HG03565 (cell line): ENCODE measurements at regions not wholly inside any gene's neighbourhood (a gene's known extent, or its start where the extent isn't known, plus 50 kb on each side); places are given as distances from the start of the nearest gene placed in this dataset.
A peak's percentile ranks its signal among the peaks of the same experiment; 100 is the strongest.
"Not testable (repeated sequence)": the region's sequence is repeated elsewhere in the genome, so short reads cannot be mapped to it uniquely, and the experiment has no call there.

ENCODE experiments used
- ATAC-seq: cut with Tn5 transposase; IDR thresholded peaks from one replicate; pipeline ENCODE4 v1.9.1; 2021; ENCODE audit warnings: mild to moderate bottlenecking, moderate library complexity; ENCODE audit not compliant: unreplicated experiment

DNA sequence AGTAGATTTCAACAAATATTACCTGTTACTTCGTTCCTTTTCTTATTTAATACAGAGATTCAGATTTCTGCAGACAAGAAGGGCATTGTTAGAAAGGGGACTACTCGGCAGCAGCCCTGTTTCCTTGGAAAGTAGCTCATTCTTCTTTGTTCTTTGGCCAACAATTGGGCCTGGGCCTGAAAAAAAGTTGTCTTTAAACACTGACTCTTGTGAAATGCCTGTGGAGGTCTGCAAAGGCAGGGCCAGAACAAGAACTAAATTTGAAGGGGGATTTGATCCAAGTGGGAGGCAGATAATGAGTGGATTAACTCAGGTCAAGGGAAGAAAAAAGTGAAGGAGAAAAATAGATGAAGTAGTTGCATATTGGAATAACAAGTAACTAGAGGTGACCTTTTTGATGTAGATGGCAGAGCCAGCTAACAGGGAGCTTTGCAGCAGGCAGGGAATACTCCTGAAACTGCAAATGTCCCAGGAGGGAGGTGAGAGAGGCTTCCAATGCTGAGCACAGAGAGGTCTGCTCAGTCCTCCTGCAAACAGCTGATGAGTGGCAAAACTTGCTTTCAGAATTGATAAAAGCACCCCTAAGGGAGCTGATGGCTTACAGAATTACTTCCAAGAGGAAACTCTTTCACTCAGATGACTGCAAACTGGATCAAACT is 393.2 kb upstream of the HS3ST1 start:
- no peak for ATAC-seq

- no peak for ATAC-seq
Measured at GRCh38 chr4:11817088-11817487, 388.4 kb upstream of the HS3ST1 start.

DNA sequence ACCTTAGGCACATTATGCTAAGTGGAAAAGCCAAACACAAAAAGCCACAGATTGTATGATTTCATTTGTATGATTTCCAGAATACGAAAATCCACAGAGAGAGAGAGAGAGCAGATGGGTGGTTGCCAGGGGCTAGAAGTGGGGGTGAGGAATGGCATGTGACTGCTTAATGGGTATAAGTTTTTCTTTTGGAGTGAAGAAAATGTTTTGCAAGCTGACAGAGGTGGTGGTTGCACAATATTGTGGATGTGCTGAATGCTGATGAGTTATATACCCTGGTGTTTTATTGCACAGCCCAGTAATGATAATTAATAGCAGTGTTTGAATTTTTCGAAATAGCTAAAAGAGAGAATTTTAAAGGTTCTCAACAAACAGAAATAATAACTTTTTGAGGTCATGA is 386.1 kb upstream of the HS3ST1 start:
- no peak for ATAC-seq

GRCh38 chr4:11813951-11814446 is 385.3 kb upstream of the HS3ST1 start:
- ATAC-seq = no peak

GRCh38 chr4:11811521-11811920 is 382.8 kb upstream of the HS3ST1 start:
- not testable (repeated sequence) for ATAC-seq

- ATAC-seq = peak; percentile 49
Measured at GRCh38 chr4:11805842-11806241, 377.1 kb upstream of the HS3ST1 start.

- ATAC-seq = no peak
Measured at GRCh38 chr4:11801466-11802446, 373.1 kb upstream of the HS3ST1 start.

- no peak for ATAC-seq
Measured at GRCh38 chr4:11799196-11799595, 370.5 kb upstream of the HS3ST1 start.

DNA sequence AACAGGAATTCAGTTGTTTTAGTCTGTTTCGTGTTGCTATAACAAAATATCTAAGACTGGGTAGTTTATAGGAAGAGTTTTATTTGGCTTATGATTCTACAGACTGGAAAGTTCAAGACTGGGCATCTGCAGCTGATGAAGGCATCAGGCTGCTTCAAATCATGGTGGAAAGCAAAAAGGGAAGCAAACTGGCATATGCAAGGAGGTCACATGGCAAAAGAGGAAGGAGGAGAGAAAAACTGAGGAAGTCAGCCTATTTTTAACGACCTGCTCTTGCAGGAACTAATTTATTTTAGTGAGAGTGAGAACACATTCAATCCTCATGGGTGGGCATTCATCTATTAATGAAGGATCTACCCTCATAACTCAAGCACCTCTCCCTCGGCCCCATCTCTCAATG is 363.1 kb upstream of the HS3ST1 start:
- ATAC-seq = no peak

DNA sequence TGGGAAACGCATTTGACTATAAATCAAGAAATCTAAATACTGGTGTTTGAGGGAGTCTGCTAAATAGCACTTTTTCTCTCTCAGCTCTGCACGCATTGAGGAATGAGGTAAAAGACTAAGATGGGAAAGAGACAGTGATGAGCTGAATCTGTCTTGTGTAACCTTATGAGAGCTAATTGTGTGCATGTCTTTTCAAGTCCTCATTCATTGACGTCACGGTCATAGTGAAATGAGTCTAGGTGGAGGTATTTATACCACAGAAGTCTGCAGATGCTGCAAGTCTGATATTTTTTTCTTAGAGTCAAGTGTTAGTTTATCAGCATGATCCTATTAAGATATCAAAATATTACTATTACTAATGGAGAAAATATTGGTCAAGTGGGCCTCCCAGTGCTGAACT is 361.5 kb upstream of the HS3ST1 start:
- no peak for ATAC-seq

DNA sequence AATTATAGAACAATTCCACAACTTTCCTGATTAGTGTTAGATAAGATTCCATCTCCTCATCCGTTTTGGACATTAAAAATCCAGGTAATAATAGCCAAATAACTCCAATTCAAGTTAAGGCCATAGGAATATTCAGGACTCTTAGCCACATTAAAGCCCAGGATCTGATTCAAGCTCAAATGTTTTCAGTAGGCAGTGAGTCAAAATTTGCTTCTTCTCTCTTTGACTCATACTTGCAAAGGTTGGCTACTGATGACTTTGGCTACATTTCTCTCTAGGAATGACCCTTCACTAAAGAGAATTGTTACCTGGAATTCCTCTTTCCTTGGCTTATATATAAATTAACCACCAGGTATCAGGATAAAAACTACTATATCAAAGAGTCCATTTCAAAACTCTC is 354.9 kb upstream of the HS3ST1 start:
- ATAC-seq = no peak

GRCh38 chr4:11782859-11783258 is 354.2 kb upstream of the HS3ST1 start:
- no peak for ATAC-seq

DNA sequence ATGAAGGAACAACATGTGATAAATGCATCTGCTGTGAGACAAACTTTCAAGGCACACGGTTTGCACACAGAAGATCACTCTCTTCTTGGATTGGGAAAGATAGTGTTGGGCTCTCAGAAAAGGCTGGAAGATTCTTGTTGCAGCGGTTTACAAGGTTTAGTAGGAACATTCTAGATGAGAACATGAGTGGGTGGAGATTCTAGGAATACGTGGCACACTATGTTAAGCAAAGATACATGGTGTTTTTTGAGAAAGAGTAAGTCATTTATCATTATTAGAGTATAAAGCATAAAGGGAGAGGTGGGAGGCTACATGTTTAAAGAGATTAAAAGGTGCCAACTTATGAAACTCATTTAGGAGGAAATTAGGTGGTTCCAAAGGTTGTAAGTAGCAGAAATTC is 348.8 kb upstream of the HS3ST1 start:
- ATAC-seq = no peak

DNA sequence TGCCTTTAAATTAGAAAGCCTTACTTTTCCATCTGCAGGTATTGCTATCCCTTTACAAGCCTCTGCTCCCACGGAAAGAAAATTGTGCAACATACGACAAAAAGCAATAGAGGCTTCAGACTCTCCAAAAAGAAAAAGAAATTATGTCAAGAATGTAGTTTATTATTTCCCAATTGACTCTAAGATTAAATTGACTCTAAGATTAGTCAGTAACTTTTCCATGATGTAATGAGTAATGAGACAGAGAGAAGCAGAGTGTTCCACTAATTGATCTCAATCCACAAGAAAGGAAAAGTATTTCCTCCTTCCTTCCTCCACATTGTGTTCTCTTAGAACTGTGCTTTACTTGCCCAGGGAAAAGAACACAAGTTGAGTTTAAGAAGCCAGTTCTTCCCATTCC is 345.7 kb upstream of the HS3ST1 start:
- no peak for ATAC-seq

DNA sequence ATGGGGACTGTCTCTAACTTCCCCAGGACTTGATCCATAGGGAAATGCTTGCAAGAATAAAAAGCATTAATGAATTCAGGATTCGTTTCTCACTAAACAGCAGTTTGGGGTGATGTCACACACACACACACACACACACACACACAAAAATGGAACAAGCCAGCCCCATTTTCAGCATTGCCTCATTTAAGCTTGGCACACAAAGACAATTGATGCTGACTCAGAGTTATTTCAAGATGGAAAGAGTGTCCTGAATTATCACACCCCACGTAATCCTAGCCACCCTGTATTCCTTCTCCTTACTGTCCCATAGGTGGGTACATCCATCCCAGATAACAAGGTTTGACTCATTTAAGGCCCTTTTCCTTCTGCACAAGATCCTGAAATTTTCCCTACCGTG is 345.1 kb upstream of the HS3ST1 start:
- ATAC-seq = no peak

DNA sequence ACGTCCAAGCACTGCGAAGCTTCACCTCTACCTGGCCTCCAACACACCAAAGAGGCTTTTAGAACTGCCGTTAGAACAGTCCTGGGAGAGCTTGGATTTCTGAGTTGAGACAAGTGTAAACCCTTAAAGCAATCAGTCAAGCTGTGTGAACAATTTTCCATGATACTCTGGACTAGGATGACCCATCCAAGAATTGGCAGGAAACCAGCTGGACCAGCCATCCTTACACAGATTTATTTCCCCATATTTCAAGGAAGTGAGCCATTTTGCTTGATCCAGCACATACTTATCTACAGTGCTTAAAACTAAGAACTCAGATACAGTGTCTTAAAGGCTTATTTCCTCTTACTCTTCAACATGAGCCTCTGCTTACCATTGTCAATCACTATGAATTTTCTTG is 340.7 kb upstream of the HS3ST1 start:
- no peak for ATAC-seq

DNA sequence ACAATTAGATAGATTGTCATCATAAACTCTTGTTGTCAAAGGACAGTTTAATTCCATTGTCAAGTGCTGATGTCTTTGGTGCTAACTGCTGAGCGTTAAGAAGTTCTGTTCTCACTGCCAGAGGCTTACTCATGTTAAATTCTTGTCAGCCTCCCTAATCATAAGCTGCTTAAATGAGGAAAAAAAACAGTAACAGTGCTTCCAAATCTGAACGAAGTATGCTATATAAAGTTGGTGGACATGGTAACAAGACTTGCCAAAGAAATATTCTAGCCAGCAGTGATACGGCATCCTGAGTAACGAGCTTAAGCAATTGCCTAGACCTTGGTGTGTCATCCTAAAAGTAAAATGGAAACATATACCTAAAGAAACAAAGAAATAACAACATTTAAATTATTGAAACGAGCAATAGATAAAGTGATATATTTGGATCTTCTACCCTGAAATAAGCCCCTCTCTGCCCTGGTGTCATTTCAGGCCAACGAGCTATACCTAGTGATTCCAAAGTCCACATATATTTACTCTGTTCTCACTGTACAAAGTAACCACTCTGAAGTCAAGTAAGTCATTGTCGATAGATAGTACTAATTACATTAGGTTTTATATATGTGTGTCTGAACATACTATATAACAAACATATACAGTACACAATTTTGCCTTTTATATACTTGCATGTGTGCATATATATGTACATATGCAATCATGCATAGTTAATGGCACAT is 339.7 kb upstream of the HS3ST1 start:
- no peak for ATAC-seq

DNA sequence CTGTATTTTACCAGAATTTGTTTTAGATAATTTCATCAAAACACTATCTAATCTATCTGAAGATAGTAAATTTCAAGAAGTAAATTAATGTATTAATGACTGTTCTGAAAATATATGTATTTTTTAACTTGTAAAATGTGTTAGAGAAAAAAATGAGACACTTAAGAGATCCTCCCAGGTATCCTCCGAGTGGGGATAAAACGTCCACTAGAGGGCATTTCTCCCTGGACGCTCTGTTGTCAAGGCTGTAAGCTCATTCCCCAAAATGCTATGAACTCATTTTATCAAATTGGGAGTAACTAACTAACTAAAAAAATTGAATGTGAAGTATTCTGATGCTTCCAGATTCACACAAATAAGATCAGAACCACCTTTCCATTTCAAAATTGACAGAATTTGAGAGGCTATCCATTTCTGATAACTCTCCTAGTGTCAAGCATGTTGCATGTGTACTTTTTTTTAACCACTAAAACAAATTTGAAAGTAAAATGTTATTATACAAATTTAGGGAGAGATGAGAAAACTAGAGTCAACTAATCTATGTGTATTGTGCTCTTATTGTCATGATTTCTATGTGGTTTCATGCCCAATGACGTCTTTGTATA is 337.3 kb upstream of the HS3ST1 start:
- peak; percentile 71 for ATAC-seq

- ATAC-seq = no peak
Measured at GRCh38 chr4:11748164-11748872, 319.6 kb upstream of the HS3ST1 start.

DNA sequence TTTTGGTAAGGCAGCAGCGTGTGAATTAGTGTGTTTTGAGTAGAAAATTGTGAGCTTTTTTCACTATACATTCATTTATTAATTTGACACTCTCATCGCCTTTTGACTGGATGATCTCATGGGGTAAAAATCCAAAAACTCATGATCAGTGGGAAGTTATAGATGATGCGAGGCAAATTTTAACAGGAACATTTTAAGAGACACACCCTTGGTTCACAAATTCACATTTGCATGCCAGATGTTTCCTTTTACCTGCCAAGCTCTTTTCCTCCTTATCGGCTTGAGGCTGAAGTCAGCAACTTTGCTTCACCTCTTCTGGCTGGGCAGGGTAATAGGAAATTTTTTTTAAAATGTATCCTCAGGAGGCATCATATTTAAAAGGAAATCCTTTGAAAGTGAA is 318.0 kb upstream of the HS3ST1 start:
- no peak for ATAC-seq
